K562 (cell line): ENCODE measurements at regions not wholly inside any gene's neighbourhood (a gene's known extent, or its start where the extent isn't known, plus 50 kb on each side); places are given as distances from the start of the nearest gene placed in this dataset.

Source experiments
- ATAC-seq: fragments of 200-7000 bp; cut with Tn5 transposase; 3 replicates; pipeline ENCODE4 v1.9.1; 2020; ENCODE audit warnings: moderate library complexity
- BruUV-seq: library from RNA; stranded (reverse); fragments of 400-500 nt; replicated peaks from 2 replicates; lab custom pipeline; 2021; lab: Mats Ljungman, UMichigan
- CTCF ChIA-PET: fragments of 300-600 bp; formaldehyde crosslinking; extraction: SDS; loops from one replicate; lab custom pipeline; 2021; ENCODE audit warnings: low intra/inter-chr PET ratio; lab: Yijun Ruan, JAX
- POLR2A ChIA-PET: fragments of 300-600, 350-650 bp; sonication (Branson Sonifier 250); formaldehyde crosslinking; extraction: SDS; loops from one replicate; lab custom pipeline; 2021; ENCODE audit warnings: antibody characterized with exemption, inconsistent platforms; lab: Yijun Ruan, JAX
- DNase-seq, 4 experiments: peaks; one replicate each; pipeline versions ENCODE4 v3.0.0 to v3.0.0-alpha.2; 2011 to 2018; ENCODE audit warnings: low spot score in 3 of 4, mixed read lengths in 3 of 4; ENCODE audit errors: extremely low read depth in 1 of 4
- FAIRE-seq: peaks from 2 replicates; lab custom pipeline; 2011; peaks lifted over from hg19 to GRCh38; lab: Jason Lieb, UNC
- H2AFZ ChIP-seq: 2 replicates; pipeline ENCODE4 v1.6.0; 2011; ENCODE audit warnings: low read depth, low read length, control low read depth, inconsistent platforms
- H3K27ac ChIP-seq: fragments of 200-600 bp; 3 replicates; pipeline ENCODE4 v1.8.0; 2011; ENCODE audit warnings: low read depth, mild to moderate bottlenecking, control low read depth, inconsistent platforms, low read length, moderate library complexity, mixed read lengths; ENCODE audit errors: extremely low read depth
- H3K27me3 ChIP-seq, 2 experiments: fragments of 300-600 bp in 1 of 2; 2 replicates in 1 of 2; 3 replicates in 1 of 2; pipeline versions ENCODE4 v1.6.0 to v1.8.0; 2011; ENCODE audit warnings: inconsistent platforms in 2 of 2, low read length in 2 of 2, mild to moderate bottlenecking in 1 of 2, mixed read lengths in 1 of 2, moderate library complexity in 1 of 2; ENCODE audit not compliant: control insufficient read depth in 2 of 2, insufficient read depth in 2 of 2
- H3K36me3 ChIP-seq: fragments of 300-600 bp; 3 replicates; pipeline ENCODE4 v1.8.0; 2011; ENCODE audit warnings: mild to moderate bottlenecking, low read length, inconsistent platforms; ENCODE audit not compliant: control insufficient read depth, insufficient read depth
- H3K4me1 ChIP-seq, 2 experiments: fragments of 200-600 bp in 1 of 2; replicated peaks in 1 of 2; 2 replicates in 1 of 2; 3 replicates in 1 of 2; pipeline versions ENCODE4 v1.5.1 to v1.8.0; 2011; ENCODE audit warnings: inconsistent platforms in 2 of 2, low read length in 2 of 2, mild to moderate bottlenecking in 1 of 2, mixed read lengths in 1 of 2, moderate library complexity in 1 of 2; ENCODE audit not compliant: control insufficient read depth in 2 of 2, insufficient read depth in 2 of 2
- H3K4me2 ChIP-seq: 2 replicates; pipeline ENCODE4 v1.6.1; 2011; ENCODE audit warnings: low read length, control low read depth, inconsistent platforms, mixed read lengths; ENCODE audit not compliant: insufficient read depth
- H3K4me3 ChIP-seq: fragments of 200-600 bp; sonication (generic), shearing (Covaris generic); 2 replicates; pipeline ENCODE4 v1.5.1; 2016; ENCODE audit warnings: control low read depth, inconsistent platforms
- H3K79me2 ChIP-seq: fragments of 200-600 bp; 3 replicates; pipeline ENCODE4 v1.8.0; 2011; ENCODE audit warnings: low read length, inconsistent platforms; ENCODE audit not compliant: control insufficient read depth, insufficient read depth
- H3K9ac ChIP-seq, 2 experiments: 2 replicates each; pipeline versions ENCODE4 v1.6.0 to v1.6.1; 2011; ENCODE audit warnings: low read depth in 2 of 2, low read length in 2 of 2, control low read depth in 1 of 2, inconsistent platforms in 1 of 2, mild to moderate bottlenecking in 1 of 2, mixed read lengths in 1 of 2; ENCODE audit not compliant: insufficient read depth in 1 of 2
- H3K9me1 ChIP-seq: one replicate; pipeline ENCODE4 v1.6.0; 2011; ENCODE audit warnings: inconsistent platforms, mild to moderate bottlenecking, low read length, moderate library complexity; ENCODE audit not compliant: control insufficient read depth, insufficient read depth
- H3K9me3 ChIP-seq: replicated peaks from 2 replicates; pipeline ENCODE4 v1.5.1; 2011; ENCODE audit warnings: low read depth, low read length, inconsistent platforms; ENCODE audit not compliant: control insufficient read depth, insufficient read depth
- H4K20me1 ChIP-seq: replicated peaks from 2 replicates; pipeline ENCODE4 v1.6.1; 2011; ENCODE audit warnings: low read length, inconsistent platforms, mixed read lengths; ENCODE audit not compliant: control insufficient read depth, insufficient read depth
- CBFA2T3 ChIP-seq: fragments of 450-650 bp; IDR thresholded peaks from 2 replicates; pipeline ENCODE4 v1.6.1; 2017
- CBX1 ChIP-seq: sonication (generic); IDR thresholded peaks from 2 replicates; pipeline ENCODE4 v1.6.1; 2016; ENCODE audit warnings: antibody characterized with exemption, low read depth, mild to moderate bottlenecking
- CEBPB ChIP-seq: fragments of 450-650 bp; IDR thresholded peaks from 2 replicates; pipeline ENCODE4 v1.6.1; 2016; ENCODE audit warnings: missing genetic modification characterization, missing compliant biosample characterization
- CREM ChIP-seq: IDR thresholded peaks from 2 replicates; pipeline ENCODE4 v1.6.1; 2014; ENCODE audit warnings: antibody characterized with exemption, low read depth
- GMEB1 ChIP-seq: fragments of 250-450 bp; sonication (Bioruptor Pico); IDR thresholded peaks from 2 replicates; pipeline ENCODE4 v1.4.0; 2020; ENCODE audit warnings: mild to moderate bottlenecking
- KDM1A ChIP-seq, 2 experiments: fragments of 450-650 bp; IDR thresholded peaks; 2 replicates each; pipeline ENCODE4 v1.6.1; 2016; ENCODE audit warnings: mild to moderate bottlenecking in 2 of 2
- PHF8 ChIP-seq: fragments of 200-600 bp; sonication (generic); IDR thresholded peaks from 2 replicates; pipeline ENCODE4 v1.6.1; 2012; ENCODE audit warnings: mixed run types, mild to moderate bottlenecking, inconsistent platforms, low read length, moderate library complexity, borderline replicate concordance
- POLR2G ChIP-seq: fragments of 200-400 bp; formaldehyde crosslinking; IDR thresholded peaks from 2 replicates; pipeline ENCODE4 v1.6.1; 2017; ENCODE audit warnings: low read depth, mild to moderate bottlenecking, antibody characterized with exemption, low read length, moderate library complexity
- ZNF253 ChIP-seq: fragments of 250-450 bp; sonication (Bioruptor Pico); conservative IDR thresholded peaks from 2 replicates; pipeline ENCODE4 v1.6.1; 2021; ENCODE audit warnings: mild to moderate bottlenecking
- WGBS: fragments of 100-300 bp; shearing (Covaris generic); methylation state at CpG from one replicate; pipeline ENCODE4 v1.1.6; 2016; ENCODE audit warnings: low coverage, mixed read lengths; ENCODE audit not compliant: insufficient coverage; ENCODE audit errors: missing lambda C conversion rate; 5-methylcytosine and 5-hydroxymethylcytosine counted together
- in situ Hi-C: fragments of 300-500 bp; cut with MboI; formaldehyde crosslinking; loops from 4 replicates; pipeline ENCODE4 v1.15.0; 2018; ENCODE audit warnings: inconsistent platforms, mixed read lengths
- intact Hi-C: fragments of 100-400 bp; cut with micrococcal nuclease; formaldehyde crosslinking; loops from 2 replicates; pipeline ENCODE4 v1.14.2; 2022
- TF ChIP-seq, protein P1 (sequence below): fragments of 450-650 bp; IDR thresholded peaks from 2 replicates; pipeline ENCODE4 v1.7.1; 2018; ENCODE audit warnings: mild to moderate bottlenecking, low read depth; ENCODE audit not compliant: partially characterized antibody
- TF ChIP-seq, protein P2 (sequence below): sonication (generic); formaldehyde crosslinking; IDR thresholded peaks from 2 replicates; pipeline ENCODE4 v1.8.0; 2022; ENCODE audit warnings: mild to moderate bottlenecking, low read depth, missing genetic modification reagents

DNA sequence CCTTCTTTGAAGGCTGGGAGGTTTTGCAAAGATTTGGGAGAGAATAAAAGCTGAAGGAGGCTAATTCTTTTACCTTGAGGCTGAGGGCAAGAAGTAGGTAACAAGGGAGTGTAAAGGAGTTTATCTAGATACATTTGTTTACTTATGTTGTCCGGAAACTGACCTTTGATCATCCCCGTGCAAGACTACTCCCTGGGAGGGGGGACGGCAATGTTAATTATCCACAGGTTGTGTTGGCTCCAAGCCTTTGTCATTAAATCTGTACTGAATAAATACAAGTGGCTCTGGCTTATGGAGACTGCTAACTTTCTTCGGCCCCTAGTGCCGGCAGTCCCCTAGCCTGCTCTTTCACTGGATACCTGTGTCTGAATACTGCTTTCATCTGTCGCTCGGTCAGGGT is 1250.6 kb upstream of the LRRTM3 start:
- no peaks in the 10 kb centered on the region for H3K79me2 ChIP-seq
- H2AFZ ChIP-seq: no peak overlapping the region
- WGBS: 1% methylated on average over 7 of the region's 7 CpGs
- H3K9ac ChIP-seq: no peak overlapping the region
- ATAC-seq: no peak
- intact Hi-C loops (no loop called here), in situ Hi-C loops (no loop called here)
- ChIA-PET CTCF (no interaction called here), POLR2A (no interaction called here)
- H3K4me3 ChIP-seq: no peak overlapping the region
- no peaks in the 10 kb centered on the region for H3K27me3 ChIP-seq
- DNase-seq: no peak
- H3K36me3 ChIP-seq: no peaks in the 10 kb centered on the region
- no peaks in the 10 kb centered on the region for H3K4me1 ChIP-seq
- no peaks in the 10 kb centered on the region for H4K20me1 ChIP-seq
- H3K27ac ChIP-seq: no peak overlapping the region
- no TSS peak for BruUV-seq
- H3K9me3 ChIP-seq: no peaks in the 10 kb centered on the region; the same call in 1 of the 2 replicates
- H3K4me2 ChIP-seq: no peak overlapping the region
- H3K9me1 ChIP-seq: no peaks in the 10 kb centered on the region
- no peak for FAIRE-seq
- TF ChIP-seq PHF8 (no peak), KDM1A (IDR thresholded peaks at IDR 0.05) (no peak)
- TF ChIP-seq, protein P1, sequence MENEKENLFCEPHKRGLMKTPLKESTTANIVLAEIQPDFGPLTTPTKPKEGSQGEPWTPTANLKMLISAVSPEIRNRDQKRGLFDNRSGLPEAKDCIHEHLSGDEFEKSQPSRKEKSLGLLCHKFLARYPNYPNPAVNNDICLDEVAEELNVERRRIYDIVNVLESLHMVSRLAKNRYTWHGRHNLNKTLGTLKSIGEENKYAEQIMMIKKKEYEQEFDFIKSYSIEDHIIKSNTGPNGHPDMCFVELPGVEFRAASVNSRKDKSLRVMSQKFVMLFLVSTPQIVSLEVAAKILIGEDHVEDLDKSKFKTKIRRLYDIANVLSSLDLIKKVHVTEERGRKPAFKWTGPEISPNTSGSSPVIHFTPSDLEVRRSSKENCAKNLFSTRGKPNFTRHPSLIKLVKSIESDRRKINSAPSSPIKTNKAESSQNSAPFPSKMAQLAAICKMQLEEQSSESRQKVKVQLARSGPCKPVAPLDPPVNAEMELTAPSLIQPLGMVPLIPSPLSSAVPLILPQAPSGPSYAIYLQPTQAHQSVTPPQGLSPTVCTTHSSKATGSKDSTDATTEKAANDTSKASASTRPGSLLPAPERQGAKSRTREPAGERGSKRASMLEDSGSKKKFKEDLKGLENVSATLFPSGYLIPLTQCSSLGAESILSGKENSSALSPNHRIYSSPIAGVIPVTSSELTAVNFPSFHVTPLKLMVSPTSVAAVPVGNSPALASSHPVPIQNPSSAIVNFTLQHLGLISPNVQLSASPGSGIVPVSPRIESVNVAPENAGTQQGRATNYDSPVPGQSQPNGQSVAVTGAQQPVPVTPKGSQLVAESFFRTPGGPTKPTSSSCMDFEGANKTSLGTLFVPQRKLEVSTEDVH: no peak

DNA sequence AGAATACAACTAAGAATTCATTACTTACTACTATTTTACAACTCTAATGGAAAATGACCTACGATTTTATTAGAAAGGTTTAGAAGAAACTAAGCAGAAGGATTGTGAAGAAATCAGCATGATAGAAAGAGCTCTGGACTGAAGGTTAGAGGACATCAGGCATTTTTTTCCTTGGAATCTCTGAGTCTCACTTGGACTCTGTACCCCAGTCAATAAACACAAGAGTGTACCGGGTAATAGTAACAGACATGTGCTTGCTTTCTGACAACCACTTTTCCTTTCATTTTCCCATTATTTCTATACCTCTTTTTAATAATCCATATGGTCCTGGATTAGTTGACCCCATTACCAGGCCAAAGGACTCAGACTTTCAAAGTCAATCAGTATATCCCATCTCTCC is 1240.9 kb upstream of the LRRTM3 start:
- Histone ChIP-seq H3K9me1 (no peaks in the 10 kb centered on the region), H3K9me3 (no peaks in the 10 kb centered on the region), H4K20me1 (no peaks in the 10 kb centered on the region), H3K9ac (no peak overlapping the region), H3K27ac (no peak overlapping the region), H3K4me3 (no peak overlapping the region), H3K36me3 (no peaks in the 10 kb centered on the region), H3K79me2 (no peaks in the 10 kb centered on the region), H3K4me1 (no peaks in the 10 kb centered on the region), H3K27me3 (no peaks in the 10 kb centered on the region), H2AFZ (no peak overlapping the region), H3K4me2 (no peak overlapping the region)
- CTCF ChIA-PET: no interaction called here
- WGBS: 0% methylated on average over 2 of the region's 2 CpGs
- ATAC-seq: no peak
- DNase-seq: no peak
- BruUV-seq: no TSS peak
- in situ Hi-C loops (no loop called here), intact Hi-C loops (no loop called here)
- POLR2A ChIA-PET: no interaction called here
- no peak for FAIRE-seq
- no peak for TF ChIP-seq GMEB1 (CRISPR knock-in tag)
- TF ChIP-seq, protein P2, sequence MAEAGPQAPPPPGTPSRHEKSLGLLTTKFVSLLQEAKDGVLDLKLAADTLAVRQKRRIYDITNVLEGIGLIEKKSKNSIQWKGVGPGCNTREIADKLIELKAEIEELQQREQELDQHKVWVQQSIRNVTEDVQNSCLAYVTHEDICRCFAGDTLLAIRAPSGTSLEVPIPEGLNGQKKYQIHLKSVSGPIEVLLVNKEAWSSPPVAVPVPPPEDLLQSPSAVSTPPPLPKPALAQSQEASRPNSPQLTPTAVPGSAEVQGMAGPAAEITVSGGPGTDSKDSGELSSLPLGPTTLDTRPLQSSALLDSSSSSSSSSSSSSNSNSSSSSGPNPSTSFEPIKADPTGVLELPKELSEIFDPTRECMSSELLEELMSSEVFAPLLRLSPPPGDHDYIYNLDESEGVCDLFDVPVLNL (CRISPR knock-in tag): no peak
- TF ChIP-seq CBX1: no peak
- no peak for TF ChIP-seq CBFA2T3
- TF ChIP-seq ZNF253 (CRISPR knock-in tag): no peak
- TF ChIP-seq POLR2G: no peak
- no peak for TF ChIP-seq CREM
- TF ChIP-seq CEBPB (tag): no peak
